GM19023 (cell line): ENCODE measurements at regions not wholly inside any gene's neighbourhood (a gene's known extent, or its start where the extent isn't known, plus 50 kb on each side); places are given as distances from the start of the nearest gene placed in this dataset.
"Not testable (repeated sequence)": the region's sequence is repeated elsewhere in the genome, so short reads cannot be mapped to it uniquely, and the experiment has no call there.

Experiments used
- ATAC-seq: cut with Tn5 transposase; IDR thresholded peaks from one replicate; pipeline ENCODE4 v1.9.1; 2021; ENCODE audit warnings: mild to moderate bottlenecking, moderate library complexity; ENCODE audit not compliant: unreplicated experiment

DNA sequence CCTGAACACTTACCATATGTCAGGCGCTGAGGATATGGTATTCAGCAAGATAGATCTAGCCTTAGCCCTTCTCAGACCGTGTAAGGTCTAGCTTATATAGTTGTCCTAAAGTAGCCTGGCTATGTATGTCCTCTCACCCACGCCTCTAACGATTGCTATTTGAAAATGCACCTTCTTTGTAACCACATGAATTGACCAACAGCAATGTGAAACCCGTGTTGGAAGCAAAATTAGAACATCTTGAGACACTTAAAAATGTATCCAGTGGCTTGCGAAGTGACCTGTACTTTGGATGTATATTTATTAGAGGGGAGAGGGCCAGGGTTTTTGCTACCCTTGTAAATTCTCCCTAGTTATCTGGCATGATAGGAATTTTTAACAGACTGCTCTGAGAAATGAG, 860.0 kb upstream of the ZEB2 start:
- ATAC-seq = no peak

DNA sequence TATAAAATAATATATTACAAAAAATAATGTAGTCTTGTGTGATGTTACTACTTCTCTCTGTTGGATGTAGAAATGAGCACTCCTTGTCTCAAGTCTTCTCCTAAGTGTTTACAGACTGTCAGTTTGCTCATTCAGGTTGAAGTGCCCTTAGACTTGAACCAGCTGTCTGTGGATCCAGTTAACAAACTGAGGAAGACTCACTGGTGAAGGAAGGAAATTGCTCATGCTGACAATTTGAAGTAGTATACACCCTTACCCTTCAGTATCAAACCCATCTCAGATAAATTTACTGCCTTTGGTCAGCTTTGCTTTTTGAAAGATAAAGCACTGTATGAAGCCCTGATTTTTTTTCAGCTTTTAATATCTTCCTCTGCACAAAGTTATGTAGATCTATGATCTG, 854.2 kb upstream of the ZEB2 start:
- ATAC-seq = no peak

- not testable (repeated sequence) for ATAC-seq
These were observed 847.4 kb upstream of the ZEB2 start for GRCh38 chr2:145367334-145367733.

- no peak for ATAC-seq
These were observed 846.4 kb upstream of the ZEB2 start for GRCh38 chr2:145366341-145366740.

DNA sequence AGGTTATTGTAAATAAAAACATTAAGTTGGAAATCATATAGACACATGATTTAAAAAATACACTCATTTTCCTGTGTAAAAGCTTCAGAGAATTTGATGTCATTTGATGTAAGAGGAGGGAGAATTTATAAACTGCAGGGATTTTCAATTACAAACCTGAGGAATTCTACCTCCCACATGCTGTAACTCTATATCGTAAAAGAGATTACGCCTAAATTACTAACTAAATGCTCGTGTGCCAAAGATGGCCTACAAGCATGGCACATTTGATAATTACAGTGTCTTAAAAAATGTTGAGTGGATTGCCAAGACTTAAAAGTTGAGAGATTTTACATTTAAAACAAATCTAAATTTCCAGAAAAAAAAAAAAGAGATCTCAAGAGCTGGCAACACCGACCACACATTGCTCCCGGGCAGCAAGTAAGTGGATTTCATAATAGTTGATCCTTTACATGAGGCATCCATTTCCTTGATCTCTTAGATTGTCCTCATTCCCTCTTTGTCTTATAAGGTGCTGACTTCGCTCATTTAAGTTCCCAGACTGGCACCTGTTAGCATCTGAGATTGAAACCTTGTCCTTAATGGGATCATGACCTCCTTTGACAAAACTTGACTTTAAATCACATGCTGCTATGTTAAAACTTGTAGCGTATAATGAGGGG, 840.3 kb upstream of the ZEB2 start:
- no peak for ATAC-seq

GRCh38 chr2:145359561-145359960, 839.6 kb upstream of the ZEB2 start:
- ATAC-seq = no peak

DNA sequence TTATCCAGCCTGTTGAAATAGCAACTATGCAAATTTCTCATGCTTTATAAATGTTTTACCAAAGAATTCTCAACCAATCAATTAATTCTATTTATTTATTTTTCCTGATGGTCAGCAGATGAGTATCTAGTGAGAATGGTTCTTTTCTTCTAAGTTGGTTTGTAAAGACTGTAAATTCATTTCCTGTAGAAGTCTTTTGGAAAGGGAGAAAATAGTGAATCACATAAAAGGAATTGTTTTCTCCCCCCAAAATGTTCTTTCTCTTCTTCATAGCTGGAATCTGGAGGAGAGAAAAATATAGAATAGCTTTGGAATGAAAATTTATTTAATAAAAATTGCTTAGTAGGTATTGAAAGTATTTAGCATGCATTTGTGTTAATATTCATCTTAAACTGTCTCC, 836.1 kb upstream of the ZEB2 start:
- no peak for ATAC-seq

GRCh38 chr2:145352484-145352883, 832.6 kb upstream of the ZEB2 start:
- no peak for ATAC-seq

GRCh38 chr2:145351864-145352425, 832.0 kb upstream of the ZEB2 start:
- no peak for ATAC-seq

GRCh38 chr2:145350011-145350410, 830.1 kb upstream of the ZEB2 start:
- ATAC-seq = no peak

GRCh38 chr2:145344076-145344724, 824.3 kb upstream of the ZEB2 start:
- no peak for ATAC-seq

GRCh38 chr2:145343287-145343686, 823.4 kb upstream of the ZEB2 start:
- ATAC-seq = no peak

GRCh38 chr2:145341536-145341935, 821.6 kb upstream of the ZEB2 start:
- no peak for ATAC-seq

GRCh38 chr2:145339646-145340045, 819.7 kb upstream of the ZEB2 start:
- ATAC-seq = no peak

GRCh38 chr2:145332210-145332898, 812.4 kb upstream of the ZEB2 start:
- no peak for ATAC-seq

- ATAC-seq = no peak
These were observed 810.1 kb upstream of the ZEB2 start for GRCh38 chr2:145329971-145330370.

DNA sequence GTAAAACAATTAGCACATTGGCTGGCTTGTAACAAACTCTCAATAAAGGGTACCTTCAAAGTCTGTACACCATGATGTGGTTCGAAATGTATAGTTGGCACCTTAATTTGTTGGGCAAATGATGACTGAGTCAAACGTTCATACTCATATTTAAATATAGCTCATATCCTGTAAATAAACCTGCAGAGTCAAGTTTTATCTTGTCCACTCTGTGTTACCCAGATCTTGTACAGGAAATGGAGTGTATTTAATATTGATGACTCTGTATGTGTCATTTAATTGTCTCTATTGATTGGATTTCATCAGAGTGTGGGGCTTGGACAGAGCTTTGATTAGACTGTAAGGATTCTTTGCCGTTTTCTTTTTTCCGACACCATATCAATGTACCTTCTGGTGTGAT, 805.6 kb upstream of the ZEB2 start:
- ATAC-seq = no peak

DNA sequence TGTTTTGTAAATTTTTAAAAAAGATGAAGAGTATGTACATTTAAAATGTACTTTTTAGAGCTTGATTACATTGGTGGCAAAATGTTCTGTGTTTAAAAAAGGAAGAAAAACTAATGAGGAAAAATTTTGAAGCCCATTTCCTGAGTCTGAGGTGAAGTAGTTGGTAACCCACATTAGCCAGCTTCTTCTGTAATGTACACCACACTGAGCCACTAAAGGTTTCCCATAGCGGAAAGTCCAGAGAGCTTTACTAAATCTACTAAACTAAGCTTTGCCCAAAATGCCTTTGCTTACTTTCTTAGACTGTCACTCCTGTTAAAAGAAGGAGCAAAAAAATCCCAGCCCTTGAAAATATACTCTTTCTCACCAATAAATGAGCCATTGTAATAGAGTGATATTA, 804.8 kb upstream of the ZEB2 start:
- ATAC-seq = no peak

DNA sequence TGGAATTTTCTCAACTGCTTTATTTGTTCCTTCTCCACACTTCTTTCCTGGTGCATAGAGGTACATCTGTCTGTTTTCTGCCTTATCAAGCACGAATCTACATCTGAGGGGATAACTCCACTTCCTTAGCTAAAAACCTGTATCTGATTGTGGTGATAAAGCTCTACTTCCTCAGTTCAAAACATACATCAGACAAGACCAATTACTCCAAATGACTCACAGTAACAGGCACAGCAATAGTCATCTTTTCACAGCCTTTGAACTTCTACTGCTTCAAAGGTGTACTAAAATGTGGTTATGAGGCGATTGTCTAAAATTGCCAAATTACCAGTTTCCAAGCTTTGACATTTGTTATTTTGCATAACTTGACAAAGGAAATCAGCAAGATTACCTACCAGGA, 803.6 kb upstream of the ZEB2 start:
- ATAC-seq = no peak

DNA sequence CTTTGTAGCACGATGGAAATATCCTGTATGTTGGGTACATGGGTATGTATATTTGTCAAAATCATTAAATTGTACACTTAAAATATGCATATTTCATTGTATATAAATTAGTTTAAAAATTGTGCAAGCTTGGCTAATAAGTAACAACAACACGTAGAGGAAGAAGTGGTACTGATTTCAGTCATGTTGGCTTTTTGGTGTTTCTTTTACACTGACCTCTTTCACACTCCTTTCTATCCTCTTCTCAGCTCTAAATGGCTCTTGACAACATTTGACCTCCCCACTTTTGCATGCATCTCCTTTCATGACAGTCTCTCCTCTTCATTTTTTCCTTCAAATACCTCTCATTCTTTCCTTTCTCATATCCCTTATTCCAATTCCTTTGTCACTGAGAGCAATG, 801.4 kb upstream of the ZEB2 start:
- no peak for ATAC-seq

GRCh38 chr2:145316496-145316895, 796.6 kb upstream of the ZEB2 start:
- no peak for ATAC-seq

DNA sequence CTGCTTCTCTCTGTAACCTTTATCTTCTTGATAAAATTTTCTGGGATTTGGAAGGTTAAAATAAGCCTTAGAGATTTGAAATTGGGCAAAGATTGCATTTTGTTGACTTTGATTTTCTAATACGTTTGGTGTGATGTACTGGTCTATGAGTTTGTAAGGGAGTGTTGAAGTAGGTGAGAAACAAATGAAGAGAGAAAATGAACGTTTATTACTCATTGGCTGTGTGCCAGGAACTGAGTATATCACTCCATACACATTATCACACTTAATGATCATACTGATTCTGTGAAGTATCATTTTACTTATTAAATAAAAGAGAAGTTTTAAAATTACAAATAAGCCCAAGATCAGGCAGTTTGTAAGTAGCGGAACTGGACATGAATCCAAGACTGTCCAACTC, 795.1 kb upstream of the ZEB2 start:
- ATAC-seq = no peak
